H1 (cell line): ENCODE measurements at regions not wholly inside any gene's neighbourhood (a gene's known extent, or its start where the extent isn't known, plus 50 kb on each side); places are given as distances from the start of the nearest gene placed in this dataset.

Experiments used
- PHF8 ChIP-seq: fragments of 200-600 bp; sonication (generic); conservative IDR thresholded peaks from 2 replicates; pipeline ENCODE4 v1.7.1; 2012; ENCODE audit warnings: low read depth, mild to moderate bottlenecking, inconsistent platforms, low read length, moderate library complexity
- RBBP5 ChIP-seq: IDR thresholded peaks from 2 replicates; pipeline ENCODE4 v1.7.1; 2012; ENCODE audit warnings: low read depth, mild to moderate bottlenecking, inconsistent platforms, low read length, moderate library complexity, borderline replicate concordance
- RXRA ChIP-seq: IDR thresholded peaks from 2 replicates; pipeline ENCODE4 v1.6.1; 2011; ENCODE audit warnings: low read depth, mild to moderate bottlenecking, low read length, moderate library complexity; ENCODE audit not compliant: insufficient read depth
- SAP30 ChIP-seq: fragments of 300-600 bp; sonication (generic); IDR thresholded peaks from 2 replicates; pipeline ENCODE4 v1.7.1; 2012; ENCODE audit warnings: low read length, moderate library complexity, mild to moderate bottlenecking, inconsistent platforms; ENCODE audit not compliant: insufficient read depth, insufficient replicate concordance
- SIN3A ChIP-seq, 2 experiments: IDR thresholded peaks in 1 of 2; conservative IDR thresholded peaks in 1 of 2; 2 replicates each; pipeline ENCODE4 v1.6.1; 2011 to 2012; ENCODE audit warnings: low read length in 2 of 2, improper control_type of control experiment in 1 of 2, low read depth in 1 of 2, mild to moderate bottlenecking in 1 of 2
- SIX5 ChIP-seq: IDR thresholded peaks from 2 replicates; pipeline ENCODE4 v1.6.1; 2011; ENCODE audit warnings: mild to moderate bottlenecking, low read depth, low read length
- SRF ChIP-seq: IDR thresholded peaks from 2 replicates; pipeline ENCODE4 v1.6.1; 2011; ENCODE audit warnings: mild to moderate bottlenecking, low read depth, low read length, moderate library complexity
- TF ChIP-seq, protein P1 (sequence below): fragments of 300-600 bp; sonication (generic); IDR thresholded peaks from 2 replicates; pipeline ENCODE4 v1.7.1; 2012; ENCODE audit warnings: low read length, moderate library complexity, mild to moderate bottlenecking, inconsistent platforms; ENCODE audit not compliant: insufficient replicate concordance

- TF ChIP-seq, protein P1, sequence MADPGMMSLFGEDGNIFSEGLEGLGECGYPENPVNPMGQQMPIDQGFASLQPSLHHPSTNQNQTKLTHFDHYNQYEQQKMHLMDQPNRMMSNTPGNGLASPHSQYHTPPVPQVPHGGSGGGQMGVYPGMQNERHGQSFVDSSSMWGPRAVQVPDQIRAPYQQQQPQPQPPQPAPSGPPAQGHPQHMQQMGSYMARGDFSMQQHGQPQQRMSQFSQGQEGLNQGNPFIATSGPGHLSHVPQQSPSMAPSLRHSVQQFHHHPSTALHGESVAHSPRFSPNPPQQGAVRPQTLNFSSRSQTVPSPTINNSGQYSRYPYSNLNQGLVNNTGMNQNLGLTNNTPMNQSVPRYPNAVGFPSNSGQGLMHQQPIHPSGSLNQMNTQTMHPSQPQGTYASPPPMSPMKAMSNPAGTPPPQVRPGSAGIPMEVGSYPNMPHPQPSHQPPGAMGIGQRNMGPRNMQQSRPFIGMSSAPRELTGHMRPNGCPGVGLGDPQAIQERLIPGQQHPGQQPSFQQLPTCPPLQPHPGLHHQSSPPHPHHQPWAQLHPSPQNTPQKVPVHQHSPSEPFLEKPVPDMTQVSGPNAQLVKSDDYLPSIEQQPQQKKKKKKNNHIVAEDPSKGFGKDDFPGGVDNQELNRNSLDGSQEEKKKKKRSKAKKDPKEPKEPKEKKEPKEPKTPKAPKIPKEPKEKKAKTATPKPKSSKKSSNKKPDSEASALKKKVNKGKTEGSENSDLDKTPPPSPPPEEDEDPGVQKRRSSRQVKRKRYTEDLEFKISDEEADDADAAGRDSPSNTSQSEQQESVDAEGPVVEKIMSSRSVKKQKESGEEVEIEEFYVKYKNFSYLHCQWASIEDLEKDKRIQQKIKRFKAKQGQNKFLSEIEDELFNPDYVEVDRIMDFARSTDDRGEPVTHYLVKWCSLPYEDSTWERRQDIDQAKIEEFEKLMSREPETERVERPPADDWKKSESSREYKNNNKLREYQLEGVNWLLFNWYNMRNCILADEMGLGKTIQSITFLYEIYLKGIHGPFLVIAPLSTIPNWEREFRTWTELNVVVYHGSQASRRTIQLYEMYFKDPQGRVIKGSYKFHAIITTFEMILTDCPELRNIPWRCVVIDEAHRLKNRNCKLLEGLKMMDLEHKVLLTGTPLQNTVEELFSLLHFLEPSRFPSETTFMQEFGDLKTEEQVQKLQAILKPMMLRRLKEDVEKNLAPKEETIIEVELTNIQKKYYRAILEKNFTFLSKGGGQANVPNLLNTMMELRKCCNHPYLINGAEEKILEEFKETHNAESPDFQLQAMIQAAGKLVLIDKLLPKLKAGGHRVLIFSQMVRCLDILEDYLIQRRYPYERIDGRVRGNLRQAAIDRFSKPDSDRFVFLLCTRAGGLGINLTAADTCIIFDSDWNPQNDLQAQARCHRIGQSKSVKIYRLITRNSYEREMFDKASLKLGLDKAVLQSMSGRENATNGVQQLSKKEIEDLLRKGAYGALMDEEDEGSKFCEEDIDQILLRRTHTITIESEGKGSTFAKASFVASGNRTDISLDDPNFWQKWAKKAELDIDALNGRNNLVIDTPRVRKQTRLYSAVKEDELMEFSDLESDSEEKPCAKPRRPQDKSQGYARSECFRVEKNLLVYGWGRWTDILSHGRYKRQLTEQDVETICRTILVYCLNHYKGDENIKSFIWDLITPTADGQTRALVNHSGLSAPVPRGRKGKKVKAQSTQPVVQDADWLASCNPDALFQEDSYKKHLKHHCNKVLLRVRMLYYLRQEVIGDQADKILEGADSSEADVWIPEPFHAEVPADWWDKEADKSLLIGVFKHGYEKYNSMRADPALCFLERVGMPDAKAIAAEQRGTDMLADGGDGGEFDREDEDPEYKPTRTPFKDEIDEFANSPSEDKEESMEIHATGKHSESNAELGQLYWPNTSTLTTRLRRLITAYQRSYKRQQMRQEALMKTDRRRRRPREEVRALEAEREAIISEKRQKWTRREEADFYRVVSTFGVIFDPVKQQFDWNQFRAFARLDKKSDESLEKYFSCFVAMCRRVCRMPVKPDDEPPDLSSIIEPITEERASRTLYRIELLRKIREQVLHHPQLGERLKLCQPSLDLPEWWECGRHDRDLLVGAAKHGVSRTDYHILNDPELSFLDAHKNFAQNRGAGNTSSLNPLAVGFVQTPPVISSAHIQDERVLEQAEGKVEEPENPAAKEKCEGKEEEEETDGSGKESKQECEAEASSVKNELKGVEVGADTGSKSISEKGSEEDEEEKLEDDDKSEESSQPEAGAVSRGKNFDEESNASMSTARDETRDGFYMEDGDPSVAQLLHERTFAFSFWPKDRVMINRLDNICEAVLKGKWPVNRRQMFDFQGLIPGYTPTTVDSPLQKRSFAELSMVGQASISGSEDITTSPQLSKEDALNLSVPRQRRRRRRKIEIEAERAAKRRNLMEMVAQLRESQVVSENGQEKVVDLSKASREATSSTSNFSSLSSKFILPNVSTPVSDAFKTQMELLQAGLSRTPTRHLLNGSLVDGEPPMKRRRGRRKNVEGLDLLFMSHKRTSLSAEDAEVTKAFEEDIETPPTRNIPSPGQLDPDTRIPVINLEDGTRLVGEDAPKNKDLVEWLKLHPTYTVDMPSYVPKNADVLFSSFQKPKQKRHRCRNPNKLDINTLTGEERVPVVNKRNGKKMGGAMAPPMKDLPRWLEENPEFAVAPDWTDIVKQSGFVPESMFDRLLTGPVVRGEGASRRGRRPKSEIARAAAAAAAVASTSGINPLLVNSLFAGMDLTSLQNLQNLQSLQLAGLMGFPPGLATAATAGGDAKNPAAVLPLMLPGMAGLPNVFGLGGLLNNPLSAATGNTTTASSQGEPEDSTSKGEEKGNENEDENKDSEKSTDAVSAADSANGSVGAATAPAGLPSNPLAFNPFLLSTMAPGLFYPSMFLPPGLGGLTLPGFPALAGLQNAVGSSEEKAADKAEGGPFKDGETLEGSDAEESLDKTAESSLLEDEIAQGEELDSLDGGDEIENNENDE: no peak
- TF ChIP-seq SIX5: no peak
- TF ChIP-seq SRF: no peak
- no peak for TF ChIP-seq SIN3A (conservative IDR thresholded peaks at IDR 0.05 in 1 of 2, IDR thresholded peaks at IDR 0.05 in 1 of 2; ENCODE audit: low read depth in 1 of 2, low read length in 2 of 2)
- TF ChIP-seq SAP30: no peak
- TF ChIP-seq RBBP5: no peak
- no peak for TF ChIP-seq RXRA
- TF ChIP-seq PHF8: no peak
Observed at GRCh38 chr2:157192445-157193423, 64.8 kb upstream of the GALNT5 start (continued).
